Vagina (tissue), 2 donors: ENCODE measurements at regions not wholly inside any gene's neighbourhood (a gene's known extent, or its start where the extent isn't known, plus 50 kb on each side); places are given as distances from the start of the nearest gene placed in this dataset.

Experiments
- CTCF ChIP-seq, 3 experiments: fragments of 450-650 bp in 2 of 3; fragments of 200-600 bp in 1 of 3; sonication (generic) in 1 of 3; IDR thresholded peaks; one replicate each; pipeline ENCODE4 v1.5.1; 2017 to 2019; ENCODE audit warnings: antibody characterized with exemption in 3 of 3, mild to moderate bottlenecking in 2 of 3, moderate library complexity in 2 of 3
- POLR2A ChIP-seq, 2 donors: fragments of 450-650 bp; IDR thresholded peaks; one replicate each; pipeline ENCODE4 v1.6.1; 2017; ENCODE audit warnings: antibody characterized with exemption in 2 of 2, mild to moderate bottlenecking in 2 of 2, moderate library complexity in 2 of 2

DNA sequence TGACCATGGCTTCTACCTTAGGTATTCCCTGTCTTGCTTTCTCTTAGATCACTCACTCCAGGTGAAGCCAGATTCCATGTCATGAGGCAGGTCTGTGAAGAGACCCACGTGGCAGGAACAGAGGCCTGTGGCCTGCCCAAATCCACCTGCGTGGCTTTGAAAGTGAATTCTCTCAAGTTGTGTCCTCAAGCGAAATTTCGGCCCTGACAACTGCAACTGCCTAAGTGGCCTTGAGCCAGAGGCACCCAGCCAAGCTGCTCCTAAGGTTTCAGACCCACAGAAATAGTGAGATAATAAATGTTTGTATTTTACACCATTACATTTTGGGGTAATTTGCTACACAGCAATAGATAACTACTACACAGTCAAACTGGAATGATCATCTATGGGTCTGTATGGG, 497.9 kb downstream of the XYLT1 start:
- no peak for TF ChIP-seq CTCF (IDR thresholded peaks at IDR 0.05)
- TF ChIP-seq POLR2A (IDR thresholded peaks at IDR 0.05), result no peak
